ENCODE measurements at regions not wholly inside any gene's neighbourhood (a gene's known extent, or its start where the extent isn't known, plus 50 kb on each side); places are given as distances from the start of the nearest gene placed in this dataset.
"Not testable (repeated sequence)": the region's sequence is repeated elsewhere in the genome, so short reads cannot be mapped to it uniquely, and the experiment has no call there.

GRCh38 chr21:14754682-14755081, 208.6 kb upstream of the SAMSN1 start:
- no peak for DNase-seq (ENCODE audit: low spot score)

GRCh38 chr21:14754259-14754604, 208.1 kb upstream of the SAMSN1 start:
- DNase-seq (ENCODE audit: low spot score), result no peak

- DNase-seq (ENCODE audit: low spot score), result no peak
These were observed 207.5 kb upstream of the SAMSN1 start for GRCh38 chr21:14753466-14754258.

- no peak for DNase-seq (ENCODE audit: low spot score)
These were observed 207.0 kb upstream of the SAMSN1 start for GRCh38 chr21:14753069-14753465.

- DNase-seq (ENCODE audit: low spot score), result no peak
These were observed 206.3 kb upstream of the SAMSN1 start for GRCh38 chr21:14752345-14752909.

GRCh38 chr21:14751602-14752344, 205.7 kb upstream of the SAMSN1 start:
- no peak for DNase-seq (ENCODE audit: low spot score)

- no peak for DNase-seq (ENCODE audit: low spot score)
These were observed 204.9 kb upstream of the SAMSN1 start for GRCh38 chr21:14751011-14751410.

- no peak for DNase-seq (ENCODE audit: low spot score)
These were observed 203.9 kb upstream of the SAMSN1 start for GRCh38 chr21:14750041-14750440.

- DNase-seq (ENCODE audit: low spot score), result no peak
These were observed 202.5 kb upstream of the SAMSN1 start for GRCh38 chr21:14748662-14749061.

- DNase-seq (ENCODE audit: low spot score), result no peak
These were observed 198.3 kb upstream of the SAMSN1 start for GRCh38 chr21:14744368-14744767.

- DNase-seq (ENCODE audit: low spot score), result no peak
These were observed 196.0 kb upstream of the SAMSN1 start for GRCh38 chr21:14742119-14742518.

- DNase-seq (ENCODE audit: low spot score), result no peak
These were observed 195.1 kb upstream of the SAMSN1 start for GRCh38 chr21:14741256-14741655.

GRCh38 chr21:14740692-14741091, 194.6 kb upstream of the SAMSN1 start:
- no peak for DNase-seq (ENCODE audit: low spot score)

- no peak for DNase-seq (ENCODE audit: low spot score)
These were observed 194.0 kb upstream of the SAMSN1 start for GRCh38 chr21:14740116-14740515.

GRCh38 chr21:14739590-14739989, 193.5 kb upstream of the SAMSN1 start:
- DNase-seq (ENCODE audit: low spot score), result no peak

GRCh38 chr21:14738576-14738975, 192.5 kb upstream of the SAMSN1 start:
- DNase-seq (ENCODE audit: low spot score), result not testable (repeated sequence)

GRCh38 chr21:14737922-14738321, 191.8 kb upstream of the SAMSN1 start:
- DNase-seq (ENCODE audit: low spot score), result no peak

GRCh38 chr21:14737284-14737691, 191.2 kb upstream of the SAMSN1 start:
- DNase-seq (ENCODE audit: low spot score), result no peak

GRCh38 chr21:14736672-14737071, 190.6 kb upstream of the SAMSN1 start:
- DNase-seq (ENCODE audit: low spot score), result no peak

- no peak for DNase-seq (ENCODE audit: low spot score)
These were observed 190.0 kb upstream of the SAMSN1 start for GRCh38 chr21:14736162-14736561.

- no peak for DNase-seq (ENCODE audit: low spot score)
These were observed 188.7 kb upstream of the SAMSN1 start for GRCh38 chr21:14734833-14735232.

GRCh38 chr21:14734191-14734590, 188.1 kb upstream of the SAMSN1 start:
- no peak for DNase-seq (ENCODE audit: low spot score)

GRCh38 chr21:14725219-14725618, 179.1 kb upstream of the SAMSN1 start:
- no peak for DNase-seq (ENCODE audit: low spot score)

All from AG20443 (cell line).